Activated CD8-positive, alpha-beta memory T cell treated with anti-CD3 and anti-CD28 coated beads for 36 hours (primary cell): ENCODE measurements at regions not wholly inside any gene's neighbourhood (a gene's known extent, or its start where the extent isn't known, plus 50 kb on each side); places are given as distances from the start of the nearest gene placed in this dataset.
"Not testable (repeated sequence)": the region's sequence is repeated elsewhere in the genome, so short reads cannot be mapped to it uniquely, and the experiment has no call there.

Source experiments
- CTCF ChIA-PET: fragments of 350-600 bp; sonication (Branson Sonifier 250); formaldehyde crosslinking; loops from one replicate; lab custom pipeline; 2021; ENCODE audit warnings: antibody characterized with exemption; lab: Charles Lee
- POLR2A ChIA-PET: fragments of 350-600 bp; sonication (Branson Sonifier 250); formaldehyde crosslinking; loops from one replicate; lab custom pipeline; 2021; ENCODE audit warnings: antibody characterized with exemption; lab: Charles Lee

GRCh38 chr2:215731108-215731658 is 282.2 kb downstream of the MREG start:
- CTCF ChIA-PET, result no interaction called here

GRCh38 chr2:215729985-215730620 is 283.2 kb downstream of the MREG start:
- CTCF ChIA-PET, result interaction anchor here (1.3 kb wide), 1 partner anchor 41 kb away, joined by 4 read pairs; no protein-coding TSS in a partner anchor
- POLR2A ChIA-PET, result no interaction called here

More at GRCh38 chr2:215731108-215731658, 282.2 kb downstream of the MREG start:
- POLR2A ChIA-PET, result no interaction called here

- CTCF ChIA-PET, result no interaction called here
- POLR2A ChIA-PET, result no interaction called here
Measured at GRCh38 chr2:215728504-215729065, 284.8 kb downstream of the MREG start.

- CTCF ChIA-PET, result no interaction called here
Measured at GRCh38 chr2:215727507-215728503, 285.5 kb downstream of the MREG start.

GRCh38 chr2:215726070-215726469 is 287.3 kb downstream of the MREG start:
- POLR2A ChIA-PET, result no interaction called here
- CTCF ChIA-PET, result no interaction called here

More at GRCh38 chr2:215727507-215728503, 285.5 kb downstream of the MREG start:
- POLR2A ChIA-PET, result no interaction called here

GRCh38 chr2:215724146-215724545 is 288.3 kb upstream of the FN1 start:
- POLR2A ChIA-PET, result no interaction called here
- CTCF ChIA-PET, result no interaction called here

GRCh38 chr2:215723631-215724011 is 287.8 kb upstream of the FN1 start:
- ChIA-PET CTCF (no interaction called here), POLR2A (no interaction called here)

GRCh38 chr2:215722986-215723630 is 287.2 kb upstream of the FN1 start:
- CTCF ChIA-PET, result no interaction called here
- POLR2A ChIA-PET, result no interaction called here

- ChIA-PET CTCF (interaction anchor here (0.6 kb wide), 1 partner anchor 38 kb away, joined by 3 read pairs; no protein-coding TSS in a partner anchor), POLR2A (no interaction called here)
Measured at GRCh38 chr2:215722125-215722524, 286.3 kb upstream of the FN1 start.

- POLR2A ChIA-PET, CTCF ChIA-PET: not testable (repeated sequence)
Measured at GRCh38 chr2:215721515-215721914, 285.6 kb upstream of the FN1 start.

- ChIA-PET POLR2A (no interaction called here), CTCF (no interaction called here)
Measured at GRCh38 chr2:215718890-215719289, 283.0 kb upstream of the FN1 start.

GRCh38 chr2:215718436-215718835 is 282.6 kb upstream of the FN1 start:
- ChIA-PET CTCF (no interaction called here), POLR2A (no interaction called here)

- ChIA-PET POLR2A (no interaction called here), CTCF (no interaction called here)
Measured at GRCh38 chr2:215717501-215718381, 281.9 kb upstream of the FN1 start.

- POLR2A ChIA-PET, result no interaction called here
Measured at GRCh38 chr2:215716956-215717355, 281.1 kb upstream of the FN1 start.

GRCh38 chr2:215712871-215713790 is 277.3 kb upstream of the FN1 start:
- POLR2A ChIA-PET, result no interaction called here

More at GRCh38 chr2:215716956-215717355, 281.1 kb upstream of the FN1 start:
- CTCF ChIA-PET, result no interaction called here

GRCh38 chr2:215712219-215712868 is 276.5 kb upstream of the FN1 start:
- POLR2A ChIA-PET, result no interaction called here
- CTCF ChIA-PET, result no interaction called here

More at GRCh38 chr2:215712871-215713790, 277.3 kb upstream of the FN1 start:
- CTCF ChIA-PET, result no interaction called here

GRCh38 chr2:215711471-215712034 is 275.7 kb upstream of the FN1 start:
- ChIA-PET POLR2A (no interaction called here), CTCF (no interaction called here)
